Astrocyte of the cerebellum (primary cell): ENCODE measurements at regions not wholly inside any gene's neighbourhood (a gene's known extent, or its start where the extent isn't known, plus 50 kb on each side); places are given as distances from the start of the nearest gene placed in this dataset.

Source experiments
- DNase-seq: peaks from one replicate; pipeline ENCODE4 v3.0.0-alpha.2; 2011; ENCODE audit warnings: low read depth
- H3K4me3 ChIP-seq: 2 replicates; pipeline ENCODE4 v1.5.1; 2011; ENCODE audit warnings: mild to moderate bottlenecking, low read depth, low read length, moderate library complexity
- CTCF ChIP-seq: IDR thresholded peaks from 2 replicates; pipeline ENCODE4 v1.5.1; 2012; ENCODE audit warnings: low read length, low read depth, moderate library complexity, mild to moderate bottlenecking; ENCODE audit errors: missing control alignments
- in situ Hi-C: cut with HindIII; loops from 2 replicates; pipeline ENCODE4 v1.10.0; 2017; ENCODE audit warnings: low sequenced_read_pairs

- in situ Hi-C loops: no loop called here
- no peak for TF ChIP-seq CTCF
- no peak for DNase-seq
- no peak overlapping the region for H3K4me3 ChIP-seq
These were observed 1145.2 kb downstream of the AACS start for GRCh38 chr12:126210448-126210847.

- in situ Hi-C loops: no loop called here
- no peak for DNase-seq
- no peak for TF ChIP-seq CTCF
- no peak overlapping the region for H3K4me3 ChIP-seq
These were observed 1147.6 kb downstream of the AACS start for GRCh38 chr12:126212824-126213223.

GRCh38 chr12:126218697-126219096, 1153.5 kb downstream of the AACS start:
- DNase-seq: no peak
- H3K4me3 ChIP-seq: no peak overlapping the region
- in situ Hi-C loops: no loop called here
- no peak for TF ChIP-seq CTCF

GRCh38 chr12:126219139-126219538, 1153.9 kb downstream of the AACS start:
- in situ Hi-C loops: no loop called here
- TF ChIP-seq CTCF: no peak

GRCh38 chr12:126219654-126220279, 1154.5 kb downstream of the AACS start:
- DNase-seq: no peak
- in situ Hi-C loops: no loop called here
- H3K4me3 ChIP-seq: no peak overlapping the region
- TF ChIP-seq CTCF: no peak

More at GRCh38 chr12:126219139-126219538, 1153.9 kb downstream of the AACS start:
- H3K4me3 ChIP-seq: no peak overlapping the region
- no peak for DNase-seq

GRCh38 chr12:126224032-126224431, 1158.8 kb downstream of the AACS start:
- DNase-seq: no peak
- H3K4me3 ChIP-seq: no peak overlapping the region
- no peak for TF ChIP-seq CTCF
- in situ Hi-C loops: no loop called here
